A549 (cell line): ENCODE measurements at regions not wholly inside any gene's neighbourhood (a gene's known extent, or its start where the extent isn't known, plus 50 kb on each side); places are given as distances from the start of the nearest gene placed in this dataset.

Experiments used
- ATAC-seq, 2 experiments: fragments of 200-7000 bp in 1 of 2; fragments of >200 bp in 1 of 2; cut with Nextera tagmentation in 1 of 2; cut with Tn5 transposase in 1 of 2; 3 replicates each; pipeline versions ENCODE4 v1.8.0 to v1.9.1; 2018 to 2020; ENCODE audit warnings: mild to moderate bottlenecking in 1 of 2, moderate library complexity in 1 of 2
- CTCF ChIA-PET: fragments of 300-600 bp; sonication (Branson Sonifier 250); formaldehyde crosslinking; extraction: SDS; loops from one replicate; lab custom pipeline; 2021; ENCODE audit warnings: antibody characterized with exemption, inconsistent platforms; lab: Yijun Ruan, JAX
- POLR2A ChIA-PET: fragments of 350-600 bp; formaldehyde crosslinking; extraction: SDS; loops from one replicate; lab custom pipeline; 2021; ENCODE audit warnings: antibody characterized with exemption, inconsistent platforms; lab: Yijun Ruan, JAX
- DNase-seq, 2 experiments: peaks; one replicate each; pipeline versions ENCODE4 v3.0.0 to v3.0.0-alpha.2; 2011 to 2016; ENCODE audit warnings: low read depth in 1 of 2, low spot score in 1 of 2
- FAIRE-seq: peaks from 2 replicates; lab custom pipeline; 2011; peaks lifted over from hg19 to GRCh38; lab: Jason Lieb, UNC
- H3K27ac ChIP-seq, 2 experiments: fragments of >200 bp; sonication (Bioruptor Twin); formaldehyde crosslinking; 3 replicates each; pipeline ENCODE4 v1.5.1; 2016 to 2017
- H3K4me1 ChIP-seq: fragments of >200 bp; sonication (Bioruptor Twin); formaldehyde crosslinking; 3 replicates; pipeline ENCODE4 v1.6.1; 2016
- H3K4me2 ChIP-seq: fragments of >200 bp; sonication (Bioruptor Twin); formaldehyde crosslinking; 3 replicates; pipeline ENCODE4 v1.6.1; 2016
- H3K4me3 ChIP-seq: fragments of >200 bp; sonication (Bioruptor Twin); formaldehyde crosslinking; 3 replicates; pipeline ENCODE4 v1.5.1; 2016
- H3K9me3 ChIP-seq: fragments of >200 bp; sonication (Bioruptor Twin); formaldehyde crosslinking; 3 replicates; pipeline ENCODE4 v1.6.1; 2016
- BHLHE40 ChIP-seq: IDR thresholded peaks from 2 replicates; pipeline ENCODE4 v1.6.1; 2012; ENCODE audit warnings: low read depth, low read length, inconsistent platforms
- CBX2 ChIP-seq: fragments of 200-600 bp; sonication (generic); IDR thresholded peaks from 2 replicates; pipeline ENCODE4 v1.6.1; 2016; ENCODE audit warnings: low read depth, mild to moderate bottlenecking, borderline replicate concordance
- CEBPB ChIP-seq, 2 experiments: fragments of >200 bp in 1 of 2; sonication (Bioruptor Twin) in 1 of 2; formaldehyde crosslinking in 1 of 2; IDR thresholded peaks; 2 replicates each; pipeline ENCODE4 v1.6.1; 2012 to 2016
- CTCF ChIP-seq: fragments of >200 bp; sonication (Bioruptor Twin); formaldehyde crosslinking; IDR thresholded peaks from 3 replicates; pipeline ENCODE4 v1.5.1; 2016
- E2F6 ChIP-seq: IDR thresholded peaks from 2 replicates; pipeline ENCODE4 v1.6.1; 2012; ENCODE audit warnings: low read depth, borderline replicate concordance
- EHMT2 ChIP-seq: fragments of 200-600 bp; sonication (generic); IDR thresholded peaks from 2 replicates; pipeline ENCODE4 v1.6.1; 2016; ENCODE audit warnings: antibody characterized with exemption, low read depth, mild to moderate bottlenecking, moderate library complexity
- EP300 ChIP-seq, 2 experiments: fragments of >200 bp; sonication (Bioruptor Twin); formaldehyde crosslinking; IDR thresholded peaks; 2 replicates in 1 of 2; 3 replicates in 1 of 2; pipeline ENCODE4 v1.6.1; 2016 to 2017
- FOSB ChIP-seq: fragments of 250-450 bp; sonication (Bioruptor Pico); IDR thresholded peaks from 2 replicates; pipeline ENCODE4 v1.5.0; 2020; ENCODE audit warnings: mild to moderate bottlenecking, moderate library complexity
- JUN ChIP-seq, 2 experiments: fragments of >200 bp; sonication (Bioruptor Twin); formaldehyde crosslinking; IDR thresholded peaks; 2 replicates in 1 of 2; 3 replicates in 1 of 2; pipeline ENCODE4 v1.6.1; 2016 to 2017
- KDM1A ChIP-seq: fragments of 200-600 bp; sonication (generic); IDR thresholded peaks from 2 replicates; pipeline ENCODE4 v1.6.1; 2016; ENCODE audit warnings: low read depth, mild to moderate bottlenecking
- KDM5A ChIP-seq: fragments of 200-600 bp; sonication (generic); IDR thresholded peaks from 2 replicates; pipeline ENCODE4 v1.6.1; 2016; ENCODE audit warnings: antibody characterized with exemption, mild to moderate bottlenecking
- NFE2L2 ChIP-seq: fragments of 150-350 bp; conservative IDR thresholded peaks from 2 replicates; pipeline ENCODE4 v1.6.1; 2014; ENCODE audit warnings: low read length
- POLR2A ChIP-seq: IDR thresholded peaks from 2 replicates; pipeline ENCODE4 v1.6.1; 2012; ENCODE audit warnings: mild to moderate bottlenecking, low read length
- POLR2AphosphoS2 ChIP-seq: conservative IDR thresholded peaks from 2 replicates; pipeline ENCODE4 v1.6.1; 2012; ENCODE audit warnings: low read length, improper control_type of control experiment, inconsistent platforms
- RAD21 ChIP-seq, 2 experiments: fragments of >200 bp in 1 of 2; sonication (Bioruptor Twin) in 1 of 2; formaldehyde crosslinking in 1 of 2; IDR thresholded peaks in 1 of 2; conservative IDR thresholded peaks in 1 of 2; 2 replicates in 1 of 2; 3 replicates in 1 of 2; pipeline ENCODE4 v1.6.1; 2012 to 2018; ENCODE audit warnings: inconsistent platforms in 1 of 2
- RARB ChIP-seq: fragments of 250-450 bp; sonication (Bioruptor Pico); IDR thresholded peaks from 2 replicates; pipeline ENCODE4 v1.8.0; 2021; ENCODE audit warnings: mild to moderate bottlenecking, moderate library complexity
- REST ChIP-seq: fragments of 200-600 bp; sonication (generic); IDR thresholded peaks from 2 replicates; pipeline ENCODE4 v1.6.1; 2016; ENCODE audit warnings: antibody characterized with exemption, mild to moderate bottlenecking, moderate library complexity
- ZNF302 ChIP-seq: fragments of 250-450 bp; sonication (Bioruptor Pico); IDR thresholded peaks from 2 replicates; pipeline ENCODE4 v1.9.0; 2021; ENCODE audit warnings: inconsistent platforms, mild to moderate bottlenecking, moderate library complexity
- WGBS: methylation state at CpG from one replicate; pipeline ENCODE4 v1.1.6; 2017; ENCODE audit errors: missing lambda C conversion rate; 5-methylcytosine and 5-hydroxymethylcytosine counted together

- H3K9me3 ChIP-seq = no peaks in the 10 kb centered on the region
- ATAC-seq = no peak
- ChIA-PET POLR2A (no interaction called here), CTCF (interaction anchor here (2.1 kb wide), 1 partner anchor 19 kb away, joined by 5 read pairs; no protein-coding TSS in a partner anchor)
- no peak overlapping the region for H3K27ac ChIP-seq
- H3K4me1 ChIP-seq = no peaks in the 10 kb centered on the region
- no peak for DNase-seq
- no peak overlapping the region for H3K4me2 ChIP-seq
- FAIRE-seq = no peak
- no peak overlapping the region for H3K4me3 ChIP-seq
- TF ChIP-seq RAD21 (conservative IDR thresholded peaks at IDR 0.05 in 1 of 2, IDR thresholded peaks at IDR 0.05 in 1 of 2) (no peak), EP300 (IDR thresholded peaks at IDR 0.05) (no peak), FOSB (CRISPR knock-in tag) (no peak), KDM5A (no peak), POLR2A (no peak), CTCF (no peak), CBX2 (no peak), ZNF302 (no peak)
These were observed 150.5 kb upstream of the EPB41L4A start for GRCh38 chr5:112569596-112569995.

- no peak for TF ChIP-seq REST
- TF ChIP-seq FOSB (CRISPR knock-in tag) = no peak
- no peak for TF ChIP-seq CEBPB (IDR thresholded peaks at IDR 0.05)
- TF ChIP-seq KDM1A = no peak
- no peak for TF ChIP-seq BHLHE40
- no peak for TF ChIP-seq E2F6
- TF ChIP-seq POLR2AphosphoS2 = no peak
- no peak for TF ChIP-seq EHMT2
These were observed 151.8 kb upstream of the EPB41L4A start for GRCh38 chr5:112570708-112571444.

GRCh38 chr5:112573441-112573840 lies 154.4 kb upstream of the EPB41L4A start:
- no peak for TF ChIP-seq NFE2L2
- TF ChIP-seq JUN (IDR thresholded peaks at IDR 0.05) = no peak
- no peak for TF ChIP-seq KDM5A
- TF ChIP-seq RARB (CRISPR knock-in tag) = no peak
- no peak for TF ChIP-seq EP300 (IDR thresholded peaks at IDR 0.05)
- Histone ChIP-seq H3K4me3 (no peak overlapping the region), H3K4me2 (no peak overlapping the region), H3K9me3 (no peaks in the 10 kb centered on the region), H3K4me1 (no peaks in the 10 kb centered on the region), H3K27ac (no peak overlapping the region)
- CTCF ChIA-PET = interaction anchor here (0.6 kb wide), 1 partner anchor 20 kb away, joined by 3 read pairs; no protein-coding TSS in a partner anchor
- no peak for ATAC-seq
- FAIRE-seq = no peak
- WGBS = 44% methylated on average over 3 of the region's 3 CpGs
- POLR2A ChIA-PET = no interaction called here
- DNase-seq = no peak

More at GRCh38 chr5:112570708-112571444, 151.8 kb upstream of the EPB41L4A start:
- no peaks in the 10 kb centered on the region for H3K4me1 ChIP-seq
- no peaks in the 10 kb centered on the region for H3K9me3 ChIP-seq
- H3K4me3 ChIP-seq = no peak overlapping the region
- POLR2A ChIA-PET = no interaction called here
- no peak for DNase-seq
- H3K27ac ChIP-seq = no peak overlapping the region
- no peak for ATAC-seq
- no peak overlapping the region for H3K4me2 ChIP-seq
- CTCF ChIA-PET = interaction anchor here (1.2 to 1.6 kb wide), 2 partner anchors 12 to 18 kb away, joined by 5 to 6 read pairs; no protein-coding TSS in a partner anchor
- FAIRE-seq = no peak
- 71% methylated on average over 4 of the region's 4 CpGs for WGBS
